Type B pancreatic cell (in vitro differentiated cells): ENCODE measurements at regions not wholly inside any gene's neighbourhood (a gene's known extent, or its start where the extent isn't known, plus 50 kb on each side); places are given as distances from the start of the nearest gene placed in this dataset.

ENCODE experiments used
- DNase-seq: peaks from one replicate; pipeline ENCODE4 v3.0.0; 2021; ENCODE audit warnings: mixed read lengths; ENCODE audit not compliant: unreplicated experiment; ENCODE audit errors: extremely low spot score
- H3K27ac Mint-ChIP-seq: 2 replicates; pipeline ENCODE4 v1.8.0; 2021; ENCODE audit warnings: mild to moderate bottlenecking, mixed read lengths
- H3K27me3 Mint-ChIP-seq: 2 replicates; pipeline ENCODE4 v1.8.0; 2021; ENCODE audit warnings: mixed read lengths
- H3K36me3 Mint-ChIP-seq: 2 replicates; pipeline ENCODE4 v1.8.0; 2021; ENCODE audit warnings: mixed read lengths
- H3K4me1 Mint-ChIP-seq: one replicate; pipeline ENCODE4 v1.8.0; 2021; ENCODE audit warnings: mixed read lengths; ENCODE audit not compliant: unreplicated experiment
- H3K4me3 Mint-ChIP-seq: 2 replicates; pipeline ENCODE4 v1.8.0; 2021; ENCODE audit warnings: mild to moderate bottlenecking, mixed read lengths
- H3K9me3 Mint-ChIP-seq: 2 replicates; pipeline ENCODE4 v1.8.0; 2021; ENCODE audit warnings: mixed read lengths
- CTCF ChIP-seq: fragments of 200-600 bp; sonication (generic); conservative IDR thresholded peaks from 2 replicates; pipeline ENCODE4 v1.5.0; 2021; ENCODE audit warnings: antibody characterized with exemption, mild to moderate bottlenecking

GRCh38 chr18:32831781-32832180 is 59.0 kb upstream of the KLHL14 start:
- DNase-seq, result no peak
- Mint-ChIP-seq H3K9me3 (peaks cover 8% of the 10 kb centered on the region), H3K27ac (no peak overlapping the region), H3K4me3 (no peak overlapping the region), H3K27me3 (peaks cover 12% of the 10 kb centered on the region), H3K4me1 (no peaks in the 10 kb centered on the region), H3K36me3 (no peaks in the 10 kb centered on the region)
- TF ChIP-seq CTCF, result no peak

DNA sequence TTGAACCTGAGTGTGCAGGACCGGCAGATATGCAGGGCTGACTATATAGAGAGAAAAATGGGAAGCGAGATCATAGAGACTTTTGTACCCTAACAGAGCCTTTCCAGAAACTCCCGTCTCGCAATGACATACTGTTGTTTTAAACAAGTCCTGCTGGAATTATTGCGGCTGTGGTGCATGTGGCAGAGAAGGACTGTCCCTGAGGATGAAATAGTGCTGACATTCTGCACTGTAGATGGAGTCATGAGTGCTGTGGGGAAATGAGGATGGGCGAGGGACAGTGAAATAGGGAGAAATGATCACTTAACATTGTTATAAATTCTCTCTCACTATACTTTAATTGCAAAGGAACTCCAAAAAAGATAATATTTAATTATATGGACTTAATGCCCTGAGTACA is 50.4 kb upstream of the KLHL14 start:
- H3K27me3 Mint-ChIP-seq, result no peaks in the 10 kb centered on the region
- H3K9me3 Mint-ChIP-seq, result no peaks in the 10 kb centered on the region
- H3K4me3 Mint-ChIP-seq, result no peak overlapping the region
- DNase-seq, result no peak
- no peaks in the 10 kb centered on the region for H3K4me1 Mint-ChIP-seq
- H3K27ac Mint-ChIP-seq, result no peak overlapping the region
- no peak for TF ChIP-seq CTCF
- H3K36me3 Mint-ChIP-seq, result no peaks in the 10 kb centered on the region
